ENCODE measurements at regions not wholly inside any gene's neighbourhood (a gene's known extent, or its start where the extent isn't known, plus 50 kb on each side); places are given as distances from the start of the nearest gene placed in this dataset.

GRCh38 chr9:16928179-16928945 lies 57.9 kb upstream of the BNC2 start:
- H3K36me3 ChIP-seq (ENCODE audit: control insufficient read depth, insufficient read depth, low read length) = no peaks in the 10 kb centered on the region
- no peak overlapping the region for H3K4me2 ChIP-seq (ENCODE audit: low read length)
- no CpG with 5 or more reads among the region's 5 CpGs for WGBS (ENCODE audit: extremely low coverage, insufficient coverage, low lambda C conversion rate)
- no peak overlapping the region for H3K18ac ChIP-seq (ENCODE audit: low read length)
- no peak overlapping the region for H3K4me3 ChIP-seq (ENCODE audit: low read length)
- no peak overlapping the region for H2AK5ac ChIP-seq (ENCODE audit: low read length)
- H3K23ac ChIP-seq (ENCODE audit: low read length) = no peak overlapping the region
- no peak overlapping the region for H4K5ac ChIP-seq (ENCODE audit: low read length)
- no peak overlapping the region for H3K27ac ChIP-seq (ENCODE audit: low read depth, low read length)
- no peak overlapping the region for H3K56ac ChIP-seq (ENCODE audit: low read length)
- DNase-seq = peak; percentile 76
- no peaks in the 10 kb centered on the region for H3K4me1 ChIP-seq (ENCODE audit: control insufficient read depth, low read depth, low read length)
- no peak overlapping the region for H2BK5ac ChIP-seq (ENCODE audit: low read length)
- no peak overlapping the region for H3K4ac ChIP-seq (ENCODE audit: low read depth, low read length)
- no peaks in the 10 kb centered on the region for H3K27me3 ChIP-seq (ENCODE audit: insufficient read depth, low read length, poor library complexity)
- no peak overlapping the region for H4K8ac ChIP-seq (ENCODE audit: low read depth, low read length)
- H2BK15ac ChIP-seq (replicated peaks; ENCODE audit: low read depth) = no peak overlapping the region
- no peak overlapping the region for H2BK120ac ChIP-seq (ENCODE audit: low read depth, low read length)
- no peak overlapping the region for H3K9ac ChIP-seq (ENCODE audit: low read length)
- H3K79me1 ChIP-seq (ENCODE audit: low read length) = no peaks in the 10 kb centered on the region
- H3K79me2 ChIP-seq (ENCODE audit: control insufficient read depth, insufficient read depth, low read length) = no peaks in the 10 kb centered on the region

- H3K4me2 ChIP-seq (ENCODE audit: low read length) = no peak overlapping the region
Measured at GRCh38 chr9:16925426-16925825, 55.0 kb upstream of the BNC2 start.

GRCh38 chr9:16924311-16924915 lies 53.9 kb upstream of the BNC2 start:
- no peak overlapping the region for H2BK120ac ChIP-seq (ENCODE audit: low read depth, low read length)
- H4K8ac ChIP-seq (ENCODE audit: low read depth, low read length) = no peak overlapping the region
- H4K5ac ChIP-seq (ENCODE audit: low read length) = no peak overlapping the region
- H3K4me1 ChIP-seq (ENCODE audit: control insufficient read depth, low read depth, low read length) = no peaks in the 10 kb centered on the region
- DNase-seq = no peak
- no peak overlapping the region for H3K4me3 ChIP-seq (ENCODE audit: low read length)
- no peak overlapping the region for H3K9ac ChIP-seq (ENCODE audit: low read length)
- no peak overlapping the region for H2BK15ac ChIP-seq (replicated peaks; ENCODE audit: low read depth)
- H3K36me3 ChIP-seq (ENCODE audit: control insufficient read depth, insufficient read depth, low read length) = no peaks in the 10 kb centered on the region
- no CpG with 5 or more reads among the region's 32 CpGs for WGBS (ENCODE audit: extremely low coverage, insufficient coverage, low lambda C conversion rate)
- H2AK5ac ChIP-seq (ENCODE audit: low read length) = no peak overlapping the region
- H2BK5ac ChIP-seq (ENCODE audit: low read length) = no peak overlapping the region
- H3K18ac ChIP-seq (ENCODE audit: low read length) = no peak overlapping the region
- no peak overlapping the region for H3K27ac ChIP-seq (ENCODE audit: low read depth, low read length)
- H3K23ac ChIP-seq (ENCODE audit: low read length) = no peak overlapping the region
- H3K4ac ChIP-seq (ENCODE audit: low read depth, low read length) = no peak overlapping the region
- H3K79me1 ChIP-seq (ENCODE audit: low read length) = no peaks in the 10 kb centered on the region
- no peaks in the 10 kb centered on the region for H3K27me3 ChIP-seq (ENCODE audit: insufficient read depth, low read length, poor library complexity)
- no peak overlapping the region for H3K4me2 ChIP-seq (ENCODE audit: low read length)
- no peak overlapping the region for H3K56ac ChIP-seq (ENCODE audit: low read length)
- no peaks in the 10 kb centered on the region for H3K79me2 ChIP-seq (ENCODE audit: control insufficient read depth, insufficient read depth, low read length)

More at GRCh38 chr9:16925426-16925825, 55.0 kb upstream of the BNC2 start:
- Histone ChIP-seq H3K4me3 (ENCODE audit: low read length) (no peak overlapping the region), H4K8ac (ENCODE audit: low read depth, low read length) (no peak overlapping the region), H3K4me1 (ENCODE audit: control insufficient read depth, low read depth, low read length) (no peaks in the 10 kb centered on the region), H2BK15ac (replicated peaks; ENCODE audit: low read depth) (no peak overlapping the region), H3K18ac (ENCODE audit: low read length) (no peak overlapping the region), H2BK120ac (ENCODE audit: low read depth, low read length) (no peak overlapping the region), H2BK5ac (ENCODE audit: low read length) (no peak overlapping the region), H3K4ac (ENCODE audit: low read depth, low read length) (no peak overlapping the region), H3K36me3 (ENCODE audit: control insufficient read depth, insufficient read depth, low read length) (no peaks in the 10 kb centered on the region), H3K9ac (ENCODE audit: low read length) (no peak overlapping the region), H3K23ac (ENCODE audit: low read length) (no peak overlapping the region), H2AK5ac (ENCODE audit: low read length) (no peak overlapping the region), H3K79me1 (ENCODE audit: low read length) (no peaks in the 10 kb centered on the region), H4K5ac (ENCODE audit: low read length) (no peak overlapping the region), H3K27me3 (ENCODE audit: insufficient read depth, low read length, poor library complexity) (no peaks in the 10 kb centered on the region), H3K79me2 (ENCODE audit: control insufficient read depth, insufficient read depth, low read length) (no peaks in the 10 kb centered on the region), H3K56ac (ENCODE audit: low read length) (no peak overlapping the region), H3K27ac (ENCODE audit: low read depth, low read length) (no peak overlapping the region)
- WGBS (ENCODE audit: extremely low coverage, insufficient coverage, low lambda C conversion rate) = no CpG with 5 or more reads among the region's 1 CpG
- no peak for DNase-seq

- no peak overlapping the region for H3K27ac ChIP-seq (ENCODE audit: low read depth, low read length)
- H4K8ac ChIP-seq (ENCODE audit: low read depth, low read length) = no peak overlapping the region
- H3K79me1 ChIP-seq (ENCODE audit: low read length) = no peaks in the 10 kb centered on the region
- no peak overlapping the region for H3K18ac ChIP-seq (ENCODE audit: low read length)
- H2AK5ac ChIP-seq (ENCODE audit: low read length) = no peak overlapping the region
- H3K4me1 ChIP-seq (ENCODE audit: control insufficient read depth, low read depth, low read length) = no peaks in the 10 kb centered on the region
- H2BK15ac ChIP-seq (replicated peaks; ENCODE audit: low read depth) = no peak overlapping the region
- DNase-seq = peak; percentile 50
- no peak overlapping the region for H3K9ac ChIP-seq (ENCODE audit: low read length)
- H3K36me3 ChIP-seq (ENCODE audit: control insufficient read depth, insufficient read depth, low read length) = no peaks in the 10 kb centered on the region
- H2BK120ac ChIP-seq (ENCODE audit: low read depth, low read length) = no peak overlapping the region
- H3K23ac ChIP-seq (ENCODE audit: low read length) = no peak overlapping the region
- no peak overlapping the region for H2BK5ac ChIP-seq (ENCODE audit: low read length)
- no peaks in the 10 kb centered on the region for H3K27me3 ChIP-seq (ENCODE audit: insufficient read depth, low read length, poor library complexity)
- WGBS (ENCODE audit: extremely low coverage, insufficient coverage, low lambda C conversion rate) = no CpG with 5 or more reads among the region's 3 CpGs
- no peaks in the 10 kb centered on the region for H3K79me2 ChIP-seq (ENCODE audit: control insufficient read depth, insufficient read depth, low read length)
- H4K5ac ChIP-seq (ENCODE audit: low read length) = no peak overlapping the region
- no peak overlapping the region for H3K4ac ChIP-seq (ENCODE audit: low read depth, low read length)
- H3K4me3 ChIP-seq (ENCODE audit: low read length) = no peak overlapping the region
- no peak overlapping the region for H3K4me2 ChIP-seq (ENCODE audit: low read length)
- no peak overlapping the region for H3K56ac ChIP-seq (ENCODE audit: low read length)
Measured at GRCh38 chr9:16921855-16922254, 51.4 kb upstream of the BNC2 start.
